ENCODE measurements at regions not wholly inside any gene's neighbourhood (a gene's known extent, or its start where the extent isn't known, plus 50 kb on each side); places are given as distances from the start of the nearest gene placed in this dataset.
"Not testable (repeated sequence)": the region's sequence is repeated elsewhere in the genome, so short reads cannot be mapped to it uniquely, and the experiment has no call there.

DNA sequence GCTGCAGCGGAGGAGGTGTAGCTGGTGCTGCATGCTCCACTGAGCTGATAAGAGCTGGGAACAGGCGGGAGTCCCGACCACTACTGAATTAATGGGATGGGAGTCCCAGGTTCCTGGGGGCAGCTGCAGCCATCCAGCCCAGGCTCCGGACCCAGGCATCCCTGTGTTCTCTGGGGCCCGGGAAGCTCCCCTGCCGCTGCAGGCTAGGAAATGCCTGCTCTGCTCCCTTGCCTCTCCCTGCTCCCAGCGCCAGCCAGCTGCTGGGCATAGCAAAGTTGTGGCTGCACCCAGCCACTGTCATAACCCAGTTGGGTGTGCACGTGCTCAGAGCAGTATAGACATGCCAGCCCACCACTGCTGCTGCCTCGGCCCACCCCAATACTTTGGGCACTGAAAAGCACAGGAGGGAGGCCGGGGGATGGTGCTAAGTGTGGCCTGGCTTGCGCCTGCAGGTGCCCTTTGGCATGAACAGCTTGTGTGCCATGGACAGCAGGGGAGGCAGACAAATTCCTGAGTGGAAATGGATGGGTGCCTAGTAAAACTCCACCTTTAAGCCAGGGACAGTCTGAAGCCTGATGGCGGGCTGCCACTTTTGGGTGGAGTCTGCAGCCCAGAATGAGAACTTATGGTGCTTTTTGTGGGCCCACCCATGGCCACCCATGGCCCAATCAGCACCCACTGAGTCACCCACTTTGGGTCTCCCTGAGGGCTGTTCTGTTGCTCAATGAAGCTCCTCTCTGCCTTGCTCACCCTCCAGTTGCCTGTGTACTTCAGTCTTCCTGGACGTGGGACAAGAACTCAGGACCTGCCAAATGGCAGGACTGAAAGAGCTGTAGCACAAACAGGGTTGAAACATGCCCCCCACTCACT, 219.3 kb upstream of the TMEFF2 start:
- H3K27ac ChIP-seq (ENCODE audit: insufficient read depth, low read length, poor library complexity, severe bottlenecking), result no peak overlapping the region
- no peaks in the 10 kb centered on the region for H3K36me3 ChIP-seq (ENCODE audit: control insufficient read depth, insufficient read depth, low read length)
- no peaks in the 10 kb centered on the region for H3K4me1 ChIP-seq (ENCODE audit: control insufficient read depth, insufficient read depth, low read length, poor library complexity, severe bottlenecking)
- H3K27me3 ChIP-seq (replicated peaks; ENCODE audit: control insufficient read depth, insufficient read depth, low read length, poor library complexity, severe bottlenecking), result no peaks in the 10 kb centered on the region
- DNase-seq, result no peak
- no peak overlapping the region for H3K4me3 ChIP-seq (ENCODE audit: insufficient read depth, low read depth, low read length, poor library complexity, severe bottlenecking)
- no peaks in the 10 kb centered on the region for H3K9me3 ChIP-seq (ENCODE audit: control insufficient read depth, low read length)

DNA sequence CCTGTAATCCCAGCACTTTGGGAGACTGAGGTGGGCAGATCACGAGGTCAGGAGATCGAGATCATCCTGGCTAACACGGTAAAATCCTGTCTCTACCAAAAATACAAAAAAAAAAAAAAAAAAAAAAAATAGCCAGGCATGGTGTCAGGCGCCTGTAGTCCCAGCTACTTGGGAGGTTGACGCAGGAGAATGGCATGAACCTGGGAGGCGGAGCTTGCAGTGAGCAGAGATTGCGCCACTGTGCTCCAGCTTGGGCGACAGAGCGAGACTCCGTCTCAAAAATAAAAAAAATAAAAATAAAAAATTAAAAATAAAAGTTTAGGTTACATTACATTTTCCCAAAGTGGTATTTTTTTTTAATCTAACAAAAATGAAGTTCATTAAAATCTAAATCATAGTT, 218.1 kb upstream of the TMEFF2 start:
- DNase-seq, result not testable (repeated sequence)

DNA sequence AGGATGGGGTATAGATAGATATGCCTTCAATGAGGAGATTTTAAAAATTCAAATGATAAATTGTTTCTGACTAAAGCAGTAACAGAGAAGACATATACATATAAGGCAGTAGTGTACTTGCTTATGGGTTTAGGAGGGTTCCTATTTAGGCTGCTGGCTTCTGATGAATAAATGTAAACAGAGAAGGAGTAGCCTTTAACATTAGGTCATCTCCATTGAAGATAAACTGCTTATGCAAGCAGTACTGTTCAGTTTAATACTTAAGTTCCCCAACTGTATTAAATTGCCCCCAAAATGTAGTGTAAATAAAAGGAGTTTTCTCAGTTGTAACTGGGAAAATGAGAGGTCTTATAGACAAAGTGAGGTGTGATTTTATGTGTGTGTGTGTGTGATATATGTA, 217.7 kb upstream of the TMEFF2 start:
- DNase-seq, result no peak
- H3K4me1 ChIP-seq (ENCODE audit: control insufficient read depth, insufficient read depth, low read length, poor library complexity, severe bottlenecking), result no peaks in the 10 kb centered on the region
- H3K27ac ChIP-seq (ENCODE audit: insufficient read depth, low read length, poor library complexity, severe bottlenecking), result no peak overlapping the region
- H3K9me3 ChIP-seq (ENCODE audit: control insufficient read depth, low read length), result no peaks in the 10 kb centered on the region
- H3K36me3 ChIP-seq (ENCODE audit: control insufficient read depth, insufficient read depth, low read length), result no peaks in the 10 kb centered on the region
- no peak overlapping the region for H3K4me3 ChIP-seq (ENCODE audit: insufficient read depth, low read depth, low read length, poor library complexity, severe bottlenecking)
- H3K27me3 ChIP-seq (replicated peaks; ENCODE audit: control insufficient read depth, insufficient read depth, low read length, poor library complexity, severe bottlenecking), result no peaks in the 10 kb centered on the region

More for the DNA sequence above, 218.1 kb upstream of the TMEFF2 start:
- H3K4me1 ChIP-seq (ENCODE audit: control insufficient read depth, insufficient read depth, low read length, poor library complexity, severe bottlenecking); H3K27ac ChIP-seq (ENCODE audit: insufficient read depth, low read length, poor library complexity, severe bottlenecking); H3K9me3 ChIP-seq (ENCODE audit: control insufficient read depth, low read length); H3K36me3 ChIP-seq (ENCODE audit: control insufficient read depth, insufficient read depth, low read length); H3K27me3 ChIP-seq (replicated peaks; ENCODE audit: control insufficient read depth, insufficient read depth, low read length, poor library complexity, severe bottlenecking); H3K4me3 ChIP-seq (ENCODE audit: insufficient read depth, low read depth, low read length, poor library complexity, severe bottlenecking): not testable (repeated sequence)

- Histone ChIP-seq H3K4me1 (ENCODE audit: control insufficient read depth, insufficient read depth, low read length, poor library complexity, severe bottlenecking) (no peaks in the 10 kb centered on the region), H3K4me3 (ENCODE audit: insufficient read depth, low read depth, low read length, poor library complexity, severe bottlenecking) (no peak overlapping the region), H3K9me3 (ENCODE audit: control insufficient read depth, low read length) (no peaks in the 10 kb centered on the region), H3K36me3 (ENCODE audit: control insufficient read depth, insufficient read depth, low read length) (no peaks in the 10 kb centered on the region), H3K27ac (ENCODE audit: insufficient read depth, low read length, poor library complexity, severe bottlenecking) (no peak overlapping the region), H3K27me3 (replicated peaks; ENCODE audit: control insufficient read depth, insufficient read depth, low read length, poor library complexity, severe bottlenecking) (no peaks in the 10 kb centered on the region)
- DNase-seq, result no peak
Observed at GRCh38 chr2:192411755-192412154, 217.0 kb upstream of the TMEFF2 start.

GRCh38 chr2:192410319-192410718, 215.6 kb upstream of the TMEFF2 start:
- H3K4me1 ChIP-seq (ENCODE audit: control insufficient read depth, insufficient read depth, low read length, poor library complexity, severe bottlenecking), result no peaks in the 10 kb centered on the region
- no peaks in the 10 kb centered on the region for H3K9me3 ChIP-seq (ENCODE audit: control insufficient read depth, low read length)
- H3K4me3 ChIP-seq (ENCODE audit: insufficient read depth, low read depth, low read length, poor library complexity, severe bottlenecking), result no peak overlapping the region
- H3K36me3 ChIP-seq (ENCODE audit: control insufficient read depth, insufficient read depth, low read length), result no peaks in the 10 kb centered on the region
- DNase-seq, result no peak
- no peaks in the 10 kb centered on the region for H3K27me3 ChIP-seq (replicated peaks; ENCODE audit: control insufficient read depth, insufficient read depth, low read length, poor library complexity, severe bottlenecking)
- H3K27ac ChIP-seq (ENCODE audit: insufficient read depth, low read length, poor library complexity, severe bottlenecking), result no peak overlapping the region

DNA sequence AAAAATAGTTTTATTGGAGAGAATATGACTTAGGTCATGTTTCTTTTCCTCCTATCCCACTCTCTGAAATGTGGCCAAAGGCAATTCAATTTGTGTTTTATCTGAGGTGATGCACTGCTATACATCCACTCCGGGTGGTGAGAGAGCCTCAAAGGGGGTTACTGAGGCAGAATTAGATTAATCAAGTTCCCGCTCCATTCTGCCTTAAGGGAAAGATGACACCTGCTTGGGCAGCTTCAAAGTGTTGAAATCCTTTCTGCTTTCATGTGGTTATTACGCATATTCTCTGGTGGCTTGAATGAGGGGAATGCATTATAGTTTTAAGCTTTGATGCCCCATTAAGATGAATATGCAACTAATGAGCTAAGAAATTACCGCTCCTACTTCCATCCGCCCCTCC, 213.0 kb upstream of the TMEFF2 start:
- no peak overlapping the region for H3K27ac ChIP-seq (ENCODE audit: insufficient read depth, low read length, poor library complexity, severe bottlenecking)
- H3K9me3 ChIP-seq (ENCODE audit: control insufficient read depth, low read length), result no peaks in the 10 kb centered on the region
- H3K4me1 ChIP-seq (ENCODE audit: control insufficient read depth, insufficient read depth, low read length, poor library complexity, severe bottlenecking), result no peaks in the 10 kb centered on the region
- H3K4me3 ChIP-seq (ENCODE audit: insufficient read depth, low read depth, low read length, poor library complexity, severe bottlenecking), result no peak overlapping the region
- no peak for DNase-seq
- no peaks in the 10 kb centered on the region for H3K36me3 ChIP-seq (ENCODE audit: control insufficient read depth, insufficient read depth, low read length)
- no peaks in the 10 kb centered on the region for H3K27me3 ChIP-seq (replicated peaks; ENCODE audit: control insufficient read depth, insufficient read depth, low read length, poor library complexity, severe bottlenecking)

- H3K36me3 ChIP-seq (ENCODE audit: control insufficient read depth, insufficient read depth, low read length), result no peaks in the 10 kb centered on the region
- DNase-seq, result no peak
- no peaks in the 10 kb centered on the region for H3K4me1 ChIP-seq (ENCODE audit: control insufficient read depth, insufficient read depth, low read length, poor library complexity, severe bottlenecking)
- H3K4me3 ChIP-seq (ENCODE audit: insufficient read depth, low read depth, low read length, poor library complexity, severe bottlenecking), result no peak overlapping the region
- no peak overlapping the region for H3K27ac ChIP-seq (ENCODE audit: insufficient read depth, low read length, poor library complexity, severe bottlenecking)
- H3K27me3 ChIP-seq (replicated peaks; ENCODE audit: control insufficient read depth, insufficient read depth, low read length, poor library complexity, severe bottlenecking), result no peaks in the 10 kb centered on the region
- H3K9me3 ChIP-seq (ENCODE audit: control insufficient read depth, low read length), result no peaks in the 10 kb centered on the region
Observed at GRCh38 chr2:192398236-192398635, 203.5 kb upstream of the TMEFF2 start.

GRCh38 chr2:192394605-192395004, 199.9 kb upstream of the TMEFF2 start:
- H3K27me3 ChIP-seq (replicated peaks; ENCODE audit: control insufficient read depth, insufficient read depth, low read length, poor library complexity, severe bottlenecking), result no peaks in the 10 kb centered on the region
- H3K9me3 ChIP-seq (ENCODE audit: control insufficient read depth, low read length), result no peaks in the 10 kb centered on the region
- no peaks in the 10 kb centered on the region for H3K36me3 ChIP-seq (ENCODE audit: control insufficient read depth, insufficient read depth, low read length)
- no peak overlapping the region for H3K4me3 ChIP-seq (ENCODE audit: insufficient read depth, low read depth, low read length, poor library complexity, severe bottlenecking)
- DNase-seq, result no peak
- no peaks in the 10 kb centered on the region for H3K4me1 ChIP-seq (ENCODE audit: control insufficient read depth, insufficient read depth, low read length, poor library complexity, severe bottlenecking)
- no peak overlapping the region for H3K27ac ChIP-seq (ENCODE audit: insufficient read depth, low read length, poor library complexity, severe bottlenecking)

GRCh38 chr2:192391041-192391440, 196.3 kb upstream of the TMEFF2 start:
- no peak for DNase-seq
- no peaks in the 10 kb centered on the region for H3K36me3 ChIP-seq (ENCODE audit: control insufficient read depth, insufficient read depth, low read length)
- H3K27ac ChIP-seq (ENCODE audit: insufficient read depth, low read length, poor library complexity, severe bottlenecking), result no peak overlapping the region
- H3K4me1 ChIP-seq (ENCODE audit: control insufficient read depth, insufficient read depth, low read length, poor library complexity, severe bottlenecking), result no peaks in the 10 kb centered on the region
- no peaks in the 10 kb centered on the region for H3K9me3 ChIP-seq (ENCODE audit: control insufficient read depth, low read length)
- no peaks in the 10 kb centered on the region for H3K27me3 ChIP-seq (replicated peaks; ENCODE audit: control insufficient read depth, insufficient read depth, low read length, poor library complexity, severe bottlenecking)
- no peak overlapping the region for H3K4me3 ChIP-seq (ENCODE audit: insufficient read depth, low read depth, low read length, poor library complexity, severe bottlenecking)

DNA sequence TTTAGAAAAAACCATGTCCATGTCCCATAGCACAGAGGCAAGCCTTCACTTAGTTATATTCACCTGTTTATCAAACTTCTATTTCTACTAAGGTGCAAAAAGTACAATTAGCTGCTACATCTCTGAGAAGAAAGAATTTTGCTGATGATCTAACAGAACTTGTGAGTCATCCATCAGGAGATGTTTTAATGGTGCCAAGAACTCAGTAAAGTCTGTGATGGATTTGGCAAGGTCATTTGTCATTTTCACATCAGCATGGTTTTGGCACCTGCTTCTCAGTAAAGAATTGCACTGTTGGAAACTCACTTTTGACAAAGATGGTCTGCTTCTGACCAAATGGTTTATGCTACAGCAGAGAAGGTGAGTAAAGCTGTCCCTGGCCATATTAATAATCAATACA, 195.7 kb upstream of the TMEFF2 start:
- no peak overlapping the region for H3K4me3 ChIP-seq (ENCODE audit: insufficient read depth, low read depth, low read length, poor library complexity, severe bottlenecking)
- H3K27me3 ChIP-seq (replicated peaks; ENCODE audit: control insufficient read depth, insufficient read depth, low read length, poor library complexity, severe bottlenecking), result no peaks in the 10 kb centered on the region
- no peak overlapping the region for H3K27ac ChIP-seq (ENCODE audit: insufficient read depth, low read length, poor library complexity, severe bottlenecking)
- H3K36me3 ChIP-seq (ENCODE audit: control insufficient read depth, insufficient read depth, low read length), result no peaks in the 10 kb centered on the region
- H3K4me1 ChIP-seq (ENCODE audit: control insufficient read depth, insufficient read depth, low read length, poor library complexity, severe bottlenecking), result no peaks in the 10 kb centered on the region
- DNase-seq, result no peak
- H3K9me3 ChIP-seq (ENCODE audit: control insufficient read depth, low read length), result no peaks in the 10 kb centered on the region
